Transverse colon (tissue), 4 donors: ENCODE measurements at regions not wholly inside any gene's neighbourhood (a gene's known extent, or its start where the extent isn't known, plus 50 kb on each side); places are given as distances from the start of the nearest gene placed in this dataset.

Experiments
- DNase-seq: peaks from one replicate; pipeline ENCODE4 v3.0.0-alpha.2; 2019
- H3K27ac ChIP-seq, 4 donors: fragments of 200-600 bp; sonication (generic); 2 replicates each; pipeline ENCODE4 v1.5.1; 2016 to 2018; ENCODE audit warnings: inconsistent platforms in 4 of 4
- H3K27me3 ChIP-seq: fragments of 200-600 bp; sonication (generic); 2 replicates; pipeline ENCODE4 v1.5.1; 2017; ENCODE audit warnings: inconsistent platforms
- H3K36me3 ChIP-seq, 4 donors: fragments of 200-600 bp; sonication (generic); 2 replicates each; pipeline ENCODE4 v1.5.1; 2017 to 2019; ENCODE audit warnings: inconsistent platforms in 4 of 4
- H3K4me1 ChIP-seq, 4 donors: fragments of 200-600 bp; sonication (generic); 2 replicates each; pipeline ENCODE4 v1.5.1; 2017 to 2020; ENCODE audit warnings: inconsistent platforms in 4 of 4
- H3K4me3 ChIP-seq, 4 donors: fragments of 200-600 bp; sonication (generic); 1 replicate in 1 of 4; 2 replicates in 3 of 4; pipeline versions ENCODE4 v1.5.1 to v1.6.1; 2017 to 2019; ENCODE audit warnings: inconsistent platforms in 4 of 4
- H3K9me3 ChIP-seq, 2 donors: fragments of 200-600 bp; sonication (generic); 2 replicates each; pipeline ENCODE4 v1.5.1; 2017 to 2019; ENCODE audit warnings: inconsistent platforms in 2 of 2
- CTCF ChIP-seq, 5 experiments: fragments of 200-600 bp in 3 of 5; fragments of 450-650 bp in 2 of 5; sonication (generic) in 3 of 5; IDR thresholded peaks; 1 replicate in 2 of 5; 2 replicates in 3 of 5; pipeline ENCODE4 v1.5.1; 2016 to 2017; ENCODE audit warnings: antibody characterized with exemption in 5 of 5, inconsistent platforms in 3 of 5, mild to moderate bottlenecking in 2 of 5, moderate library complexity in 1 of 5
- EP300 ChIP-seq: sonication (generic); formaldehyde crosslinking; IDR thresholded peaks from one replicate; pipeline ENCODE4 v1.6.1; 2017; ENCODE audit warnings: antibody characterized with exemption, low read depth
- POLR2A ChIP-seq: fragments of 450-650 bp; IDR thresholded peaks from one replicate; pipeline ENCODE4 v1.6.1; 2016; ENCODE audit warnings: antibody characterized with exemption, mild to moderate bottlenecking, moderate library complexity
- POLR2AphosphoS5 ChIP-seq, 3 donors: sonication (generic); formaldehyde crosslinking; IDR thresholded peaks; one replicate each; pipeline ENCODE4 v1.6.1; 2016; ENCODE audit warnings: antibody characterized with exemption in 3 of 3
- WGBS, 2 donors: methylation state at CpG; one replicate each; pipeline ENCODE4 v1.1.5; 2018; ENCODE audit warnings: low coverage in 1 of 2; 5-methylcytosine and 5-hydroxymethylcytosine counted together
- in situ Hi-C, 4 donors: fragments of 200-750 bp; cut with MboI; loops; one replicate each; pipeline versions ENCODE4 v1.15.0 to v1.15.1; 2017; ENCODE audit warnings: low sequenced_read_pairs in 3 of 4, low pct_ligation_motif_present in 1 of 4, low pct_unique_long_range_greater_than_20kb in 1 of 4
- intact Hi-C: fragments of 100-400 bp; cut with DNase I; formaldehyde crosslinking; loops from one replicate; pipeline ENCODE4 v1.15.1; 2023; ENCODE audit warnings: low total_unique reads

GRCh38 chr5:158264264-158264663 is 405.3 kb upstream of the CLINT1 start:
- no peak for TF ChIP-seq POLR2A
- no peak for TF ChIP-seq CTCF (IDR thresholded peaks at IDR 0.05)
- TF ChIP-seq POLR2AphosphoS5 (IDR thresholded peaks at IDR 0.05) = no peak
- no peak for TF ChIP-seq EP300
- no peak for DNase-seq
- Histone ChIP-seq H3K36me3 (no peaks in the 10 kb centered on the region), H3K4me1 (no peaks in the 10 kb centered on the region), H3K27ac (no peak overlapping the region), H3K27me3 (no peaks in the 10 kb centered on the region), H3K4me3 (no peak overlapping the region), H3K9me3 (peaks cover 0 to 5% of the 10 kb centered on the region in 2 donors)
- whole genome bisulfite sequencing, 2 donors = 79 to 88% methylated on average over 2 of the region's 2 CpGs
- in situ Hi-C loops = no loop called here
- intact Hi-C loops = no loop called here

- intact Hi-C loops (no loop called here), in situ Hi-C loops (no loop called here)
- H3K9me3 ChIP-seq = no peaks in the 10 kb centered on the region
- H3K36me3 ChIP-seq = no peaks in the 10 kb centered on the region
- H3K4me1 ChIP-seq = no peaks in the 10 kb centered on the region
- DNase-seq = no peak
- 62 to 75% methylated on average over 3 of the region's 3 CpGs for whole genome bisulfite sequencing, 2 donors
- H3K27ac ChIP-seq = no peak overlapping the region
- H3K4me3 ChIP-seq = no peak overlapping the region
- TF ChIP-seq CTCF (IDR thresholded peaks at IDR 0.05) = no peak
- no peak for TF ChIP-seq EP300
- TF ChIP-seq POLR2AphosphoS5 (IDR thresholded peaks at IDR 0.05) = no peak
- TF ChIP-seq POLR2A = no peak
- no peaks in the 10 kb centered on the region for H3K27me3 ChIP-seq
Observed at GRCh38 chr5:158261674-158262367, 402.9 kb upstream of the CLINT1 start.

GRCh38 chr5:158256096-158256495 is 397.2 kb upstream of the CLINT1 start:
- TF ChIP-seq POLR2AphosphoS5 (IDR thresholded peaks at IDR 0.05) (no peak), CTCF (IDR thresholded peaks at IDR 0.05) (no peak), EP300 (no peak), POLR2A (no peak)
- no peaks in the 10 kb centered on the region for H3K27me3 ChIP-seq
- intact Hi-C loops (no loop called here), in situ Hi-C loops (no loop called here)
- H3K4me1 ChIP-seq = no peaks in the 10 kb centered on the region
- no peaks in the 10 kb centered on the region for H3K36me3 ChIP-seq
- WGBS, 2 donors = 77 to 86% methylated on average over 2 of the region's 2 CpGs
- H3K9me3 ChIP-seq = no peaks in the 10 kb centered on the region
- DNase-seq = no peak
- H3K4me3 ChIP-seq = no peak overlapping the region
- no peak overlapping the region for H3K27ac ChIP-seq

GRCh38 chr5:158255609-158256008 is 396.7 kb upstream of the CLINT1 start:
- in situ Hi-C loops = no loop called here
- intact Hi-C loops = no loop called here
- no peak overlapping the region for H3K27ac ChIP-seq

More at GRCh38 chr5:158255609-158256008, 396.7 kb upstream of the CLINT1 start:
- no peaks in the 10 kb centered on the region for H3K36me3 ChIP-seq
- no peak for TF ChIP-seq POLR2AphosphoS5 (IDR thresholded peaks at IDR 0.05)
- no peak for TF ChIP-seq CTCF (IDR thresholded peaks at IDR 0.05)
- no peaks in the 10 kb centered on the region for H3K27me3 ChIP-seq
- H3K9me3 ChIP-seq = no peaks in the 10 kb centered on the region
- DNase-seq = no peak
- no peak overlapping the region for H3K4me3 ChIP-seq
- no peaks in the 10 kb centered on the region for H3K4me1 ChIP-seq
- 86 to 100% methylated on average over 1 of the region's 1 CpG for WGBS, 2 donors
